ENCODE measurements at regions not wholly inside any gene's neighbourhood (a gene's known extent, or its start where the extent isn't known, plus 50 kb on each side); places are given as distances from the start of the nearest gene placed in this dataset.

DNA sequence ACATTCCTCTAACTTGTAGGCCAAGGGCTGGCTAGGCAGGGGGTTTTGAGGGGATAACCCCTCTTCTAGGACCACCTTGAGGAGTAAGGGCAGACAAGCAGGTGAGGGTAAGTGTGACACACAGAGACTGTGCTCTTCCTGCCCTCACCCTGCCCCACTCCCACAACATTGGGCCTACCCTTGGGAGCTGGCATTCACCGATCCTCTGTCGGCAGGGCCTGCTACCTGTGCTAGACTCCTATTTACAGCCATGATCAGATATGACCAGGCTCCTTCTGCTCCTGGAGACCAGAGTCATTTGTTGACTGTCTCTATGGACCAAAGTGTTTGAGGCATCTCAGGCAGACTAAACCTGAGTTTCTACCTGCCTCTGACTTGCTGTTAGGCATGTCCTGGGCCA lies 68.3 kb downstream of the SYF2 start:
- TF ChIP-seq, protein P1, sequence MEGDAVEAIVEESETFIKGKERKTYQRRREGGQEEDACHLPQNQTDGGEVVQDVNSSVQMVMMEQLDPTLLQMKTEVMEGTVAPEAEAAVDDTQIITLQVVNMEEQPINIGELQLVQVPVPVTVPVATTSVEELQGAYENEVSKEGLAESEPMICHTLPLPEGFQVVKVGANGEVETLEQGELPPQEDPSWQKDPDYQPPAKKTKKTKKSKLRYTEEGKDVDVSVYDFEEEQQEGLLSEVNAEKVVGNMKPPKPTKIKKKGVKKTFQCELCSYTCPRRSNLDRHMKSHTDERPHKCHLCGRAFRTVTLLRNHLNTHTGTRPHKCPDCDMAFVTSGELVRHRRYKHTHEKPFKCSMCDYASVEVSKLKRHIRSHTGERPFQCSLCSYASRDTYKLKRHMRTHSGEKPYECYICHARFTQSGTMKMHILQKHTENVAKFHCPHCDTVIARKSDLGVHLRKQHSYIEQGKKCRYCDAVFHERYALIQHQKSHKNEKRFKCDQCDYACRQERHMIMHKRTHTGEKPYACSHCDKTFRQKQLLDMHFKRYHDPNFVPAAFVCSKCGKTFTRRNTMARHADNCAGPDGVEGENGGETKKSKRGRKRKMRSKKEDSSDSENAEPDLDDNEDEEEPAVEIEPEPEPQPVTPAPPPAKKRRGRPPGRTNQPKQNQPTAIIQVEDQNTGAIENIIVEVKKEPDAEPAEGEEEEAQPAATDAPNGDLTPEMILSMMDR (IDR thresholded peaks at IDR 0.05), result no peak
- Histone ChIP-seq H3K27ac (no peak overlapping the region), H3K4me3 (no peak overlapping the region)
- no peak for DNase-seq (ENCODE audit: low spot score)

GRCh38 chr1:25161981-25162380 lies 70.3 kb downstream of the SYF2 start:
- H3K4me3 ChIP-seq, result no peak overlapping the region
- DNase-seq (ENCODE audit: low spot score), result no peak
- TF ChIP-seq, protein P1 (IDR thresholded peaks at IDR 0.05), result no peak
- H3K27ac ChIP-seq, result no peak overlapping the region

- no peak for DNase-seq (ENCODE audit: low spot score)
- no peak overlapping the region for H3K27ac ChIP-seq
- no peak overlapping the region for H3K4me3 ChIP-seq
- TF ChIP-seq, protein P1 (IDR thresholded peaks at IDR 0.05), result no peak
These were observed 74.5 kb downstream of the SYF2 start for GRCh38 chr1:25157846-25158245.

GRCh38 chr1:25150985-25151495 lies 81.3 kb downstream of the SYF2 start:
- no peak overlapping the region for H3K27ac ChIP-seq
- TF ChIP-seq, protein P1 (IDR thresholded peaks at IDR 0.05), result no peak
- DNase-seq (ENCODE audit: low spot score), result no peak
- no peak overlapping the region for H3K4me3 ChIP-seq

GRCh38 chr1:25148673-25149300 lies 83.5 kb downstream of the SYF2 start:
- DNase-seq (ENCODE audit: low spot score), result no peak
- Histone ChIP-seq H3K4me3 (no peak overlapping the region), H3K27ac (no peak overlapping the region)
- TF ChIP-seq, protein P1 (IDR thresholded peaks at IDR 0.05), result no peak

- Histone ChIP-seq H3K4me3 (no peak overlapping the region), H3K27ac (no peak overlapping the region)
- TF ChIP-seq, protein P1 (IDR thresholded peaks at IDR 0.05), result no peak
- no peak for DNase-seq (ENCODE audit: low spot score)
These were observed 85.8 kb downstream of the SYF2 start for GRCh38 chr1:25146451-25146855.

DNA sequence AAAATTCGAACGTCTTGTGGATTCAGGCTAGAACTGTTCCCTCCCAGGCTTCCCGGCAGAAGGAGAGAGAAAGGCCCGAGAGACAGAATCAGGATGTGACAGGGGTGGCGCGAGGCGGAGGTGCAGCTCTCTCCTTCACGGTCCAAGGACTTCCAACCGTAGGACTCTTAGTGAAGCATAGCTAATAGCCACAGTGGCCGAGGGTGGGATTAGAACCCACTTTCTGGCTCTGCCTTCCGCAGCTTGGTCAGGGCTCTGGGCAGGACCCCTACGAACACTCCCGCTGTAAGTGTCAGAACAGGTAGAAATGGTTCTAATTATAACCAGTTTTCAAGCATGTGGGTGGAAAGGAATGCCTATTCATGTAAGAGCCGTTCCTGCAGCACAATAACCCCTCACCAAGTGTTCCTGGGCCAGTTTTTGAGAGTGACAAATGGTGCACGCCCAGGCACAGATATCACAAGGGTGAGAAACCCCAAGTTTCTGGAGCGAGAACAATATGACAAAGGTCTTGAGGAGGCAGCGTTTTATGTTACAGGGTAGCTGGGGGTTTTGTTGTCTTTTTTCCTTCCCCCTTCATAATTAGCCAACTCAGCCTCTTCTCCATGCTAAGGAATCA lies 86.4 kb downstream of the SYF2 start:
- Histone ChIP-seq H3K27ac (no peak overlapping the region), H3K4me3 (no peak overlapping the region)
- TF ChIP-seq, protein P1 (IDR thresholded peaks at IDR 0.05), result no peak
- DNase-seq (ENCODE audit: low spot score), result no peak
